CD14-positive monocyte (primary cell): ENCODE measurements at regions not wholly inside any gene's neighbourhood (a gene's known extent, or its start where the extent isn't known, plus 50 kb on each side); places are given as distances from the start of the nearest gene placed in this dataset.
"Not testable (repeated sequence)": the region's sequence is repeated elsewhere in the genome, so short reads cannot be mapped to it uniquely, and the experiment has no call there.

Experiments
- DNase-seq, 3 donors: peaks; one replicate each; pipeline ENCODE4 v3.0.0-alpha.2; 2011 to 2022
- H2AFZ ChIP-seq: 2 replicates; pipeline ENCODE4 v1.6.0; 2012; ENCODE audit warnings: mild to moderate bottlenecking, low read depth, low read length, inconsistent platforms; ENCODE audit not compliant: insufficient read depth, poor library complexity, severe bottlenecking
- H3K27ac ChIP-seq, 2 donors: 1 replicate in 1 of 2; 2 replicates in 1 of 2; pipeline ENCODE4 v1.5.1; 2012 to 2013; ENCODE audit warnings: low read length in 2 of 2, control low read depth in 1 of 2, inconsistent platforms in 1 of 2, low read depth in 1 of 2, mild to moderate bottlenecking in 1 of 2
- H3K27me3 ChIP-seq, 2 donors: one replicate each; pipeline versions ENCODE4 v1.6.0 to v1.6.1; 2011 to 2013; ENCODE audit warnings: low read length in 2 of 2; ENCODE audit not compliant: control insufficient read depth in 2 of 2, insufficient read depth in 2 of 2
- H3K36me3 ChIP-seq, 2 donors: replicated peaks in 1 of 2; 1 replicate in 1 of 2; 2 replicates in 1 of 2; pipeline versions ENCODE4 v1.5.1 to v1.6.1; 2012 to 2013; ENCODE audit warnings: low read length in 2 of 2, control low read depth in 1 of 2, inconsistent platforms in 1 of 2, mild to moderate bottlenecking in 1 of 2; ENCODE audit not compliant: insufficient read depth in 2 of 2, control insufficient read depth in 1 of 2
- H3K4me1 ChIP-seq, 2 donors: 1 replicate in 1 of 2; 2 replicates in 1 of 2; pipeline versions ENCODE4 v1.5.1 to v1.6.1; 2012 to 2013; ENCODE audit warnings: low read length in 2 of 2, control low read depth in 1 of 2, inconsistent platforms in 1 of 2, mild to moderate bottlenecking in 1 of 2, moderate library complexity in 1 of 2; ENCODE audit not compliant: insufficient read depth in 2 of 2, control insufficient read depth in 1 of 2
- H3K4me2 ChIP-seq: replicated peaks from 2 replicates; pipeline ENCODE3; 2012; ENCODE audit warnings: low read length, moderate library complexity, mild to moderate bottlenecking; ENCODE audit not compliant: poor library complexity, severe bottlenecking; ENCODE audit errors: extremely low read depth
- H3K4me3 ChIP-seq, 3 experiments: fragments of 200-600 bp in 1 of 3; sonication (generic) in 1 of 3; replicated peaks in 1 of 3; 1 replicate in 2 of 3; 2 replicates in 1 of 3; pipeline ENCODE4 v1.5.1; 2011 to 2013; ENCODE audit warnings: low read length in 3 of 3, mild to moderate bottlenecking in 3 of 3, control low read depth in 2 of 3, low read depth in 2 of 3, inconsistent platforms in 1 of 3, moderate library complexity in 1 of 3
- H3K79me2 ChIP-seq: 2 replicates; pipeline ENCODE4 v1.6.0; 2012; ENCODE audit warnings: mild to moderate bottlenecking, control low read depth, inconsistent platforms, low read length, moderate library complexity; ENCODE audit not compliant: insufficient read depth
- H3K9ac ChIP-seq: 2 replicates; pipeline ENCODE4 v1.6.0; 2017; ENCODE audit warnings: low read length, mild to moderate bottlenecking; ENCODE audit not compliant: insufficient read depth, poor library complexity, severe bottlenecking
- H3K9me3 ChIP-seq, 2 donors: replicated peaks in 1 of 2; 1 replicate in 1 of 2; 2 replicates in 1 of 2; pipeline versions ENCODE4 v1.5.1 to v1.6.1; 2012 to 2013; ENCODE audit warnings: low read length in 2 of 2, control low read depth in 1 of 2; ENCODE audit not compliant: control insufficient read depth in 1 of 2, insufficient read depth in 1 of 2
- H4K20me1 ChIP-seq: 2 replicates; pipeline ENCODE4 v1.6.0; 2012; ENCODE audit warnings: mild to moderate bottlenecking, low read length, control low read depth, moderate library complexity; ENCODE audit not compliant: insufficient read depth
- H3K27ac Mint-ChIP-seq, 7 donors: one replicate each; pipeline ENCODE4 v1.8.0; 2020; ENCODE audit warnings: mild to moderate bottlenecking in 7 of 7, mixed read lengths in 7 of 7, moderate library complexity in 6 of 7, inconsistent platforms in 2 of 7
- H3K27me3 Mint-ChIP-seq, 3 donors: one replicate each; pipeline ENCODE4 v1.8.0; 2021 to 2022; ENCODE audit warnings: low read depth in 3 of 3, mild to moderate bottlenecking in 3 of 3, mixed read lengths in 3 of 3, moderate library complexity in 3 of 3, inconsistent platforms in 1 of 3
- H3K36me3 Mint-ChIP-seq, 2 donors: one replicate each; pipeline ENCODE4 v1.8.0; 2020; ENCODE audit warnings: mixed read lengths in 2 of 2, inconsistent platforms in 1 of 2, mild to moderate bottlenecking in 1 of 2
- H3K4me1 Mint-ChIP-seq: one replicate; pipeline ENCODE4 v1.8.0; 2020; ENCODE audit warnings: mild to moderate bottlenecking, mixed read lengths
- H3K4me3 Mint-ChIP-seq, 2 donors: one replicate each; pipeline ENCODE4 v1.8.0; 2020; ENCODE audit warnings: mild to moderate bottlenecking in 2 of 2, mixed read lengths in 2 of 2, moderate library complexity in 1 of 2
- H3K9me3 Mint-ChIP-seq, 7 donors: one replicate each; pipeline ENCODE4 v1.8.0; 2020 to 2022; ENCODE audit warnings: mixed read lengths in 7 of 7, mild to moderate bottlenecking in 6 of 7, moderate library complexity in 6 of 7, inconsistent platforms in 2 of 7
- CTCF ChIP-seq: fragments of 200-600 bp; IDR thresholded peaks from one replicate; pipeline ENCODE4 v1.8.0; 2022; ENCODE audit warnings: antibody characterized with exemption, mild to moderate bottlenecking
- WGBS: methylation state at CpG from one replicate; pipeline ENCODE4 v1.1.5; 2013; ENCODE audit warnings: missing lambda C conversion rate; ENCODE audit not compliant: insufficient coverage; 5-methylcytosine and 5-hydroxymethylcytosine counted together
- intact Hi-C, 2 donors: fragments of 100-400 bp; cut with micrococcal nuclease; formaldehyde crosslinking; loops; one replicate each; pipeline versions ENCODE4 v1.15.0 to v1.15.1; 2023

GRCh38 chr13:90594681-90595080 lies 752.8 kb upstream of the MIR17HG start:
- intact Hi-C loops = no loop called here
- WGBS = no CpG with 5 or more reads among the region's 1 CpG
- no peak overlapping the region for H3K9ac ChIP-seq

GRCh38 chr13:90605664-90606063 lies 741.8 kb upstream of the MIR17HG start:
- Mint-ChIP-seq H3K36me3 (no peaks in the 10 kb centered on the region), H3K9me3 (peaks cover 0 to 12% (median 2%) of the 10 kb centered on the region in 7 donors), H3K27ac (no peak overlapping the region), H3K4me3 (no peak overlapping the region), H3K27me3 (no peaks in the 10 kb centered on the region), H3K4me1 (no peaks in the 10 kb centered on the region)
- no peaks in the 10 kb centered on the region for H3K27me3 ChIP-seq
- H3K9me3 ChIP-seq = peaks cover 0 to 3% of the 10 kb centered on the region in 2 donors
- no CpG with 5 or more reads among the region's 1 CpG for WGBS
- H3K4me3 ChIP-seq = no peak overlapping the region
- no peak for DNase-seq
- no peak overlapping the region for H3K4me2 ChIP-seq
- H3K79me2 ChIP-seq = no peaks in the 10 kb centered on the region
- no peaks in the 10 kb centered on the region for H3K4me1 ChIP-seq
- TF ChIP-seq CTCF = no peak
- H3K27ac ChIP-seq = no peak overlapping the region
- intact Hi-C loops = no loop called here
- no peaks in the 10 kb centered on the region for H3K36me3 ChIP-seq
- H3K9ac ChIP-seq = no peak overlapping the region
- no peaks in the 10 kb centered on the region for H4K20me1 ChIP-seq
- no peak overlapping the region for H2AFZ ChIP-seq

More at GRCh38 chr13:90594681-90595080, 752.8 kb upstream of the MIR17HG start:
- Histone ChIP-seq H3K4me2 (no peak overlapping the region), H3K79me2 (no peaks in the 10 kb centered on the region), H3K4me1 (no peaks in the 10 kb centered on the region), H3K27ac (no peak overlapping the region), H3K36me3 (no peaks in the 10 kb centered on the region), H3K9me3 (no peaks in the 10 kb centered on the region), H3K4me3 (no peak overlapping the region), H3K27me3 (no peaks in the 10 kb centered on the region), H2AFZ (no peak overlapping the region), H4K20me1 (no peaks in the 10 kb centered on the region)
- DNase-seq = no peak
- no peaks in the 10 kb centered on the region for H3K36me3 Mint-ChIP-seq
- no peak for TF ChIP-seq CTCF
- H3K9me3 Mint-ChIP-seq = peaks cover 0 to 10% (median 2%) of the 10 kb centered on the region in 7 donors
- H3K4me3 Mint-ChIP-seq = no peak overlapping the region
- no peaks in the 10 kb centered on the region for H3K27me3 Mint-ChIP-seq
- H3K27ac Mint-ChIP-seq = no peak overlapping the region
- no peaks in the 10 kb centered on the region for H3K4me1 Mint-ChIP-seq

- H3K27me3 Mint-ChIP-seq, H2AFZ ChIP-seq, H3K4me2 ChIP-seq, H3K4me1 ChIP-seq, H4K20me1 ChIP-seq, H3K27ac Mint-ChIP-seq, H3K9ac ChIP-seq, H3K27ac ChIP-seq, H3K27me3 ChIP-seq, H3K4me3 Mint-ChIP-seq, H3K36me3 ChIP-seq, H3K36me3 Mint-ChIP-seq, intact Hi-C loops, H3K4me1 Mint-ChIP-seq, H3K4me3 ChIP-seq, DNase-seq, H3K9me3 ChIP-seq, H3K79me2 ChIP-seq: not testable (repeated sequence)
- 90% methylated on average over 1 of the region's 6 CpGs for WGBS
- peaks cover 0 to 12% (median 2%) of the 10 kb centered on the region in 7 donors for H3K9me3 Mint-ChIP-seq
Observed at GRCh38 chr13:90606921-90607320, 740.6 kb upstream of the MIR17HG start.
